GM06990 (cell line): ENCODE measurements at regions not wholly inside any gene's neighbourhood (a gene's known extent, or its start where the extent isn't known, plus 50 kb on each side); places are given as distances from the start of the nearest gene placed in this dataset.
"Not testable (repeated sequence)": the region's sequence is repeated elsewhere in the genome, so short reads cannot be mapped to it uniquely, and the experiment has no call there.

Source experiments
- DNase-seq: peaks from one replicate; pipeline ENCODE4 v3.0.0-alpha.2; 2011; ENCODE audit not compliant: insufficient read length; ENCODE audit errors: extremely low read depth
- H3K27me3 ChIP-seq: replicated peaks from 2 replicates; pipeline ENCODE4 v1.6.0; 2011; ENCODE audit warnings: low read length; ENCODE audit not compliant: control insufficient read depth, insufficient read depth
- H3K36me3 ChIP-seq: 2 replicates; pipeline ENCODE4 v1.5.1; 2011; ENCODE audit warnings: low read length; ENCODE audit not compliant: control insufficient read depth, insufficient read depth
- H3K4me3 ChIP-seq: replicated peaks from 2 replicates; pipeline ENCODE4 v1.5.1; 2011; ENCODE audit warnings: low read depth, mild to moderate bottlenecking, control low read depth, low read length
- CTCF ChIP-seq: IDR thresholded peaks from 2 replicates; pipeline ENCODE4 v1.5.1; 2011; ENCODE audit warnings: low read length, control low read depth, mild to moderate bottlenecking, inconsistent platforms; ENCODE audit not compliant: insufficient read depth, poor library complexity, severe bottlenecking

- no peaks in the 10 kb centered on the region; the same call in 1 of the 2 replicates for H3K27me3 ChIP-seq
- TF ChIP-seq CTCF, result no peak
- DNase-seq, result no peak
- H3K4me3 ChIP-seq, result no peak overlapping the region
- H3K36me3 ChIP-seq, result no peaks in the 10 kb centered on the region
These were observed 156.7 kb downstream of the CTTN start for GRCh38 chr11:70555078-70555477.

GRCh38 chr11:70556884-70557741 is 158.8 kb downstream of the CTTN start:
- no peak for DNase-seq
- no peak overlapping the region for H3K4me3 ChIP-seq

GRCh38 chr11:70557742-70558485 is 159.6 kb downstream of the CTTN start:
- no peaks in the 10 kb centered on the region for H3K36me3 ChIP-seq
- no peaks in the 10 kb centered on the region for H3K27me3 ChIP-seq
- TF ChIP-seq CTCF, result no peak
- DNase-seq, result no peak
- no peak overlapping the region for H3K4me3 ChIP-seq

More at GRCh38 chr11:70556884-70557741, 158.8 kb downstream of the CTTN start:
- no peaks in the 10 kb centered on the region for H3K36me3 ChIP-seq
- TF ChIP-seq CTCF, result no peak
- H3K27me3 ChIP-seq, result no peaks in the 10 kb centered on the region; the same call in 1 of the 2 replicates

- no peak for TF ChIP-seq CTCF
- DNase-seq, result no peak
- Histone ChIP-seq H3K27me3 (no peaks in the 10 kb centered on the region), H3K4me3 (no peak overlapping the region), H3K36me3 (no peaks in the 10 kb centered on the region)
These were observed 160.4 kb downstream of the CTTN start for GRCh38 chr11:70558681-70559080.

GRCh38 chr11:70559516-70559915 is 161.2 kb downstream of the CTTN start:
- DNase-seq, result no peak
- Histone ChIP-seq H3K4me3 (no peak overlapping the region), H3K27me3 (no peaks in the 10 kb centered on the region), H3K36me3 (no peaks in the 10 kb centered on the region)
- no peak for TF ChIP-seq CTCF

- not testable (repeated sequence) for H3K4me3 ChIP-seq, DNase-seq, H3K27me3 ChIP-seq, H3K36me3 ChIP-seq
These were observed 162.3 kb downstream of the CTTN start for GRCh38 chr11:70560621-70561020.
